GM19467 (cell line): ENCODE measurements at regions not wholly inside any gene's neighbourhood (a gene's known extent, or its start where the extent isn't known, plus 50 kb on each side); places are given as distances from the start of the nearest gene placed in this dataset.

Experiments
- ATAC-seq: cut with Tn5 transposase; IDR thresholded peaks from one replicate; pipeline ENCODE4 v1.9.1; 2021; ENCODE audit warnings: mild to moderate bottlenecking, moderate library complexity; ENCODE audit not compliant: unreplicated experiment

DNA sequence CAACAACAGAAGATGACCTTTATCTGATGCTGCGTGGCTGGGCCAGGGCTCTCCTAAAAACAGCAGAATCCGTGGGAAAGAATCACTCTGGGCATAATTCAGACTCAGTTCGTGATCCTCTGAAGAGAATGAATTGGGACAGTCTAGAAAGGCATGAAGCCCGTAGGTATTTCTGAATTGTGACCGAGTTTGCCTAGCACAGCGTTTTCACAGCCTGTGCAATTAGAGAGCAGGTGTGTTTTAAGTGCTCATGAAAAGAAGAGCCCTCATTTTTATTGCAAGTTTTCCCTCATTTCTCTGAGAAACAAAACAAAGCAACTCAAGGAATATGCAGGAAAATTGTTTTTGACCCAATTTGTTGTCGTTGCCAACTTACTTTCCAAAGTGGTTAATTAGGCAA, 366.2 kb downstream of the WDR11 start:
- no peak for ATAC-seq

DNA sequence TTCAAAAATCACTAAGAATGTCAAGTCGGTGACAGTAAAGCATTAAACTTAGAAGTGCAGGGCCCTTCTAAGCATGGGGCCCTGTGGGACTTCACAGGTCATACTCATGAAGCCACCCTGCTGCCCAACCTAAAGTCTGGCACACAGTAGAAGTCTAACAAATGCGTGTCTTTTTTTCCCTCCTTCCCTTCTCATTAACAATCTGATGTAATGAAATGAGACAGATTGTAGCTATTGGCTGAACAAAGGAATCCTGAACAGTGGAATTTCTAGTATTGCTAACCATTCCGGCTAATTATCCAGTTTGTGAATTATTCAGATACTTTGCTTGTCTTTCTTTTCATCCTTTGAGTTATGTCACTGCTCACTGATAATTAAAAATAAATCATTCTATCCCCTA, 369.9 kb downstream of the WDR11 start:
- no peak for ATAC-seq

DNA sequence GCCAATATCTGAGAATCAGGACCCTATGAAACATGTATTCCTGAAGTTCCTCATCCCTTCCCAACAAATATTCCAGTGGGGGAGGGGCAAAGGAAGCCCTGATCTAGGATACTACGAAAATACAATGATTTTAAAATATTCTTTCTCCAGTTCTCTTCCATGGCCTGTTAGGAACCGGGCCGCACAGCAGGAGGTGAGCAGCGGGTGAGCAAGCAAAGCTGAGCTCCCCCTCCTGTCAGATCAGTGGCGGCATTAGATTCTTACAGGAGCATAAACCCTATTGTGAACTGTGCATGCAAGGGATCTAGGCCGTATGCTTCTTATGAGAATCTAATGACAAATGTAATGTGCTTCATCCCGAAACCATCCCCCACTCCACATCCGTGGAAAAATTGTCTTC, 370.8 kb downstream of the WDR11 start:
- ATAC-seq: no peak

DNA sequence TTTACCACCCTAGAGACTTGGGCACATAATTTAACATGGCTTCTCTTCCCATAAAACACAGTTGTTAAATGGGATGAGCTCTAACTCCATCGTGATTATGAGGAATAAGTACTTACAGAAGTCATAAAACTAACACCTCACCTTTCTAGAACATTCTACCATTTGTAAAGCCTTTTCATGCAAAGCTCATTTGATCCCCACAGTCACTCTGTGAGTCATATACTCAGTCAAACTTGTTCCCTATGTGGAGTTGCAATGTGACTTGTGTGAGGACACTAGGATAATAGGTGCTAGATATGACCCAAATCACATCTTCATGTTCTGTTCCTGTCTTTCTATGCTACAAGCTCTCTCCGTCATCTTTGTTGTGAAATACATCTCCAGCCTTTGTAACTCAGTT, 371.7 kb downstream of the WDR11 start:
- ATAC-seq: no peak

DNA sequence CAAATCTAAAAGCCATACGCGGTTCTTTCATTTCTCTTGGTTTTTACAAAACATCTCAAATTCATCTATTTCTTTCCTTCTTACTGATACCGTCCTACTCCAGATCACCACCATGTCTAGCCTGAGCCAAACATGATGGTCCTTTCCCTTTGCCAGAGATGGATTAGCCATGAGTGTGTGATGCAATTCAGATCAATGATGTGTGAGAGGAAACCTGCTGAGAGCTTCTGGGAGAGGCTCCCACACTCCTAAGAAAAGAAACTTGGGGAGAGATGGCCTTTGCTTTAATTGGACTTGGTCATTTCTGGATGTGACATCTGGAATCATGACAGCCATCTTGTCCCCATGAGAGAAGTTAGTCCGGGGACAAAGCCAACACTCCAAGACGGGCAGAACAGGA, 367.2 kb downstream of the FGFR2 start:
- no peak for ATAC-seq

DNA sequence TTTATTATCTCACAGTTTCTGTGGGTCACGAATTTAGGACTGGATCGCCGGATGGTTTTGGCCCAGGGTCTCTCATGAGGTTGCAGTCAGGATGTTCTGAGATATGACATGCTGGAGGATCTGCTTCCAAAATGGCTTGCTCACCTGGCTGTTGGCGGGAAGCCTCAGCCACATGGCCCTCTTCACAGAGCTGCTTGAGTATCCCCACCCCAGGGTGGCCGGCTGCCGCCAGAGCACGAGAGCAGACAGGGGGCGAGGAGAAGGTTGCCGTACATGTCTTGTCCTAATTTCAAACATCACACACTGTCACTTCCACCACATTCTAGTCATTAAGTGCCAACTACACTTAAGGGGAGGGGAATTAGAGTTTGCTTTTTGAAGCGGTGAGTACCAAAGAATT, 365.8 kb downstream of the FGFR2 start:
- ATAC-seq: no peak

DNA sequence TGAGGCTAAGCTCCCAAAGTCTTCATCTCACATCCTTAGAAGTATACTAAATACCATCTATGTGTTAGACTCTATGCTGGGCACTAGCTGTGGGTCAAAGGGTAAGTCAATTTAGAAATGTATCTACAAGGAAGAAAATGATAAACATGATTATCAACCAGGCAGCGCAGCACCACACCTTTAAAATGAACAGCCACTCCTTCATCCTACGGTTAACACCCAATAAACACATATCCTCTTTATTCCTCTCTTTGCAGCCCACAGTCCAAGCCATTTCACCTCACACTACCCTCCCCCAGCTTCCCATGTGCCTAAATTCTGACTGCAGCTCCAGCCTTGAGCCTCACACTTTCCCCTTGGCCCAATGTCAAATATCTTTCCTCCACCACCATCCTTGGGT, 362.6 kb downstream of the FGFR2 start:
- no peak for ATAC-seq

DNA sequence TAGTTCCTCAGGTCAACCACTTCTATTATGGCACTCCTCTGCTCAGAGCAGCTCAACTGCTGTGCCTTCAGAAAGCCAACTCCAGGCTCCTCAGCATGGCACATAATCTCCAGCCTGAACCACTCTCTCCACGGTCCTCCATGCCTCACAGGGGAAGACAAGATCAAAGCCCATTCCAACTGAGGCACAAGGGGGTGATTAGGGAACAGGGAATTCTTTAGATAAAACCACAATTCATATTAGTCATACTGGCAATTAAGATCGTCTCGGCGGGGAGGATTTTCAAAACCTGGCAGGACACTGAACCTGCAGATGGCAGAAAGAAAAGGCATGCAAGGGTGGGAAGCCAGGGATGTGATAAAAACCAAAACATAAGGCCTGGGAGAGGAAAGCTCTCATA, 361.6 kb downstream of the FGFR2 start:
- ATAC-seq: no peak

DNA sequence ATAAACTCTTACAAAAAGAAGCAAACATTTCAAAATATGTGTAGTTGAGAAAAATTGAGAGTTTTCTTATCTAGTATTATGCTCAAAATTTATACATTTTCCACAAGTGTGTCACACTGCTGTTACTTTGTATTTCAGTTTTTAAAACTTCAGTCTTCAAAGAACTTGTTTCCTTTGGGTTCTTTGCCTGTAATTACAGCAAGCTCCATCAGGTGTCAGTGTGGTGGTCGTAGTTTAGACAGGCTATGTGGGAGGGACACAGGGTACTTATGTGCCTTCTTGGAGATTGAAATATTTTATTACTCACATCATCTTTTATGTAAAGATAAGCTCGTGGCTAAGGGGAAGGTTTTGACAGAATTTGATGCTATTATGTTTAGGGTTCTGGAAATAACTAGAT, 360.5 kb downstream of the FGFR2 start:
- ATAC-seq: no peak

DNA sequence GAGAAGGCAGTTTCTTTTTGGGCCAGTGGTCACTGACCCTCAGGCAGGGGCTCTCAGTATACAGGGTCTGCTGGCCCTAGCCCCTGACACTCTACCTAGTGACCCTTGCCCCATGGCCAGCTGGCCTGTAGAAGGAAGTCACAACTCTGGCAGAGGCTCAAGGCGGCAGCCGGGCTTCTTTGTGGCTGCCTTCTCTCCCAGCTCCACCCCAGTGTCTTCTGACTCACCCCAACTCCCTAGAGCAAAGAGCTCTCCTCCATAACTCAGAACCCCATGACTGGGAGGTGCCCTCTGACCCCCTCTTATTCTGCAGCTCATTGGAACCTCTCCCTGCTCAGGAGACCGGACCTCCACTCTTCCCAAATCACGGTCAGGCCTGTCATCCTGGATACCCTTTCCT, 358.2 kb downstream of the FGFR2 start:
- no peak for ATAC-seq

DNA sequence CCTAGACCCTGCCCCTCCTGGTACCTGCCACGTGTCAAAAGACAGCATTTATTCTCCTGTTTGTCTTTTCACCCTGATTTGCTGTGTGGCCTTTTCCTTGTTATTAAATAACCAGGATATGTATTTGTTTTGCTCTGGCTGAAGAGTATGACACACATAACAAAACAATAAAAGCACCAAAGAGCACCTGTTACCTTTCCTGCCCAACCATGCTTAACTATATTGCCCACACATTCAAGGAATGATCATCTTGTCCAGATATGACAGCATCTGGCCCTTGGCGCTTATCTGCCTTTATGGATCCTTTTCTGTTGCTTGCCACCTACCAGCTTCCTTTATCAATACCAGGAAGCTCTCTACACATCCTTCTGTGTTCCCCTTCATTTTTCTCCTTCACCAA, 357.7 kb downstream of the FGFR2 start:
- ATAC-seq: no peak

DNA sequence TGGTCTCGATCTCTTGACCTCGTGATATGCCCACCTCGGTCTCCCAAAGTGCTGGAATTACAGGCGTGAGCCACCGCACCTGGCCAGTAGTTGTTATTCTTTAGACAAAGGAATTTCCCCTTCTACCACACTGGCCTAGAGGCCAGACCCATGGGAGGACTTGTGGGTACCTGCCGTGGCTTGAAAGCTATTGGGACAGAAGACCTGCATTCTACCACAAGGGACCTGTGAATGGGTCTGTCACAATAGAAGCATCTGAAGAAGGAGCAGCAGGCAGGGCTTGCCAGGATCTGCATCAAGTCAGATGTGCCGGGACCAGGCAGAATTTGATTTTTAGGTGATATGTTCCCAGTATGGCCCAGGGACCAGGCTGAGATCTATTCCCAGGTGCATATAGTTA, 356.9 kb downstream of the FGFR2 start:
- no peak for ATAC-seq

DNA sequence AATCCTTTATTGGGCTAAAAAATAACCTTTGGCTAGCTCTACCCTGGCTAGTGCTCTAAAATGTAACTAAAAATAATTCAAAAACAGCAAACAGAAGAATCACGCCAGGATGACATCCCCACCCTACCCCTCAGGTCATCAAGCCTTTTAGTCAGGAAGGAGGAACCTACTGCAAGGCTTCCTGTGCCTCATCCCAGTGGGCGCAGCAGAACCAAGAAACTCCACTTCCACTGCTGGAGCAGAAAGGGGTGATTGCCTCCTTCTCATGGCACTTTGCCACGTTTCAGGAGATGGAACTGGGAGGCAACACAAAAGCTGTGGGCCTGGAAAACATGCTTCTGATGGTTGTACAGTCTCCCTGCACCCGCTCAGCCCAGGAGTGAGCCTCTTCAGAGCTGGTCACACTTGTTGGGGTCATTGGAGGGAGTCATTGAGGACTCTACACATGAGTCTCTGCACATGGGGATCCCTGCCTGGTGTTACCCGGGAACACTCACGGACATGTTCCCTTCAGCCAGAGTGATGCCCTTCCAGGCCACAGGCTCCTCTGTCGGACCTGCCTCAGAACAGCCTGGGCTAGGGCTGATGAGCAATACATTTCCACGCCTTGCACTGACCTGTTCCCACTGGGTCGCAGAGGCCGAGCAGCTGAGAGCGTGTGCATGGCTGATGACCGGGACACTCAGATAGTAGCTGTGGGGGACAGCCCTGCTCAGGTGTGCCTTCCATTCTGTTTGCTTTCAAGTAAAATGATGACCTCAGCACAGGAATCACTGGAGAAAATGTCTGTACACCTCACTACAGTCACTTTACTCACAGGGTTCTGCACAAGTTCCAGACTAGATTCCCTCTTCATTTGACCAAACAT, 355.3 kb downstream of the FGFR2 start:
- no peak for ATAC-seq

DNA sequence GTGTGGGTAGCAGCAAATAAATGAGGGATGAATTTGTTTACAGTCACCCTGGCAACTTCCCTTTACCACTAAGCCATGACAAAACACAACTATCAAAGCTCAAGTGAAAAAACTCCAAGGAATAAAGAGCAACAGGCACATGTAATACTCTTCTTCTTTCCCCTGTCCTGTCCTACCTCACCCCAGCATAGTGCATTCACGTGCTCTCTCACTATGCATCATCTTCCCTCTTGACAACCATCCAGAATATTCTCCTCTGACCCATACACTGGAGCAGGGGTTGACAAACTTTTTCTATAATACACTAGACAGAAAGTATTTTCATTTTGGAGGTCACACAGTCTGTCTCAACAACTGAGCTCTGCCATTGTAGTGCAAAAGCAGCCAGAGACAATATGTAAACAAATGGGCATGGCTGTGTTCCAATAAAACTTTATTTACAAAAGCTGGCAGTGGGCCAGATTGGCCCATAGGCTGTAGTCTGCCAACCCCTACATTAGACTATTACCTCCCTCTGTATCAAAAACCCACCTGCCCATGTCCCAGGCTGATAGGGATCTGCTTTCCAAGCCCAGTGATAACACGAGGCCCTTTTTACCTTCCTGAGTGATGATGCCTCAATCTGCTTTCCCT, 354.5 kb downstream of the FGFR2 start:
- ATAC-seq: no peak

DNA sequence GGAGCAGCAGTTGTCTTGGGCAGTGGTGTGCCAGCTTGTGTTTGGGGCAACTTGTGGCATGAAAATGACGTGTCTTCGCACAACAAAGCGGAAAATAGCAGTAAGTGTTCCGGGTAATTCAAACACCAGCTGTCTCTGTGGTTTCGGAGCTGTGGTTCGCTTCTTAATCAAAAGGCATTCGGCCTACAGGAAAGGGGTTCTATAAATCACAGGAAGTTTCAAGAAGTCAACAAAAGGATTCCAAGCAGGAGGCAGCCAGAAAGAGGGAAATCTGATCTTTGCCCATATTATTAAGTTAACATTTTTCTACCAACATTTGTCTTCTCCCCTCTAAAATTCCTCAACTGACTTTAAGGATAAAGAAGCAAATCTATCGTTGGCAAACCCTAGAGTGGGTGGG, 353.4 kb downstream of the FGFR2 start:
- no peak for ATAC-seq

DNA sequence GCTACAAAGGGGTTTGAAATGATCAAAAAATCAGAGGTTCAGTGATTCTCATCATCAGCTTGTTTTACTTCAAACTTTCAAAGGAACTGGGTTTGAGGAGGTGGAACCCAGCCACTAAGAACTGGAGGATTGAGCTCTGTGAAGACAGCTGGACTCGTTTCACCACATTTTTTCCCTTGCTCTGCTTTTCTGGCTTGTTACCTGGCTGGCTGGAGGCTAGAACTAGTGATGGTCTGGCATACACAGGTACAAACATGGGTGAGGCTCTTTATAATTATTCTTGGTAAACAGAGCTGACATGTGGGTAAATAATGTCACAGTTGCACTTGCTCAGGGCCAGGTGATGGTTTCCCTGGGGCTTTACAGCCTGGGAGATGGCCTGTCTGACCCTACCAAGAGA, 352.5 kb downstream of the FGFR2 start:
- ATAC-seq: no peak

DNA sequence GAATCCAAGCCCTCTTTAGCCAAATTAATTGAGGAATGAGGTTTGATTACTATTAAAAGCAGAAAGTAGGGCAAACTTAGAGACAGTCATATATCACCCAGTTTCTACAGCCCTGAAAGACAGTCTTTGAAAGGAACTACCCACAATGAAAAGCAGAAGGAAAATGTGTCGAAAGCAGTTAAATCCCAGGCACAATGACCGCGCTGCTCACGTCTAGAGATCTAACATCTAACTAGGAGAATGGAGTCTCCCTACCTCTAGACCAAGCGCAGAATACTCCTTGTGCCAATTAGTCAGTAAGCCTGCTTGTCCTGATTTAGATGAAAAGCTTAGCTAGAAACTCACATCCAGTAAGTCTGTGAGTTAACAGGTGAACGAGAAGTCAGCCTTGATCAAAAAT, 350.0 kb downstream of the FGFR2 start:
- ATAC-seq: no peak

DNA sequence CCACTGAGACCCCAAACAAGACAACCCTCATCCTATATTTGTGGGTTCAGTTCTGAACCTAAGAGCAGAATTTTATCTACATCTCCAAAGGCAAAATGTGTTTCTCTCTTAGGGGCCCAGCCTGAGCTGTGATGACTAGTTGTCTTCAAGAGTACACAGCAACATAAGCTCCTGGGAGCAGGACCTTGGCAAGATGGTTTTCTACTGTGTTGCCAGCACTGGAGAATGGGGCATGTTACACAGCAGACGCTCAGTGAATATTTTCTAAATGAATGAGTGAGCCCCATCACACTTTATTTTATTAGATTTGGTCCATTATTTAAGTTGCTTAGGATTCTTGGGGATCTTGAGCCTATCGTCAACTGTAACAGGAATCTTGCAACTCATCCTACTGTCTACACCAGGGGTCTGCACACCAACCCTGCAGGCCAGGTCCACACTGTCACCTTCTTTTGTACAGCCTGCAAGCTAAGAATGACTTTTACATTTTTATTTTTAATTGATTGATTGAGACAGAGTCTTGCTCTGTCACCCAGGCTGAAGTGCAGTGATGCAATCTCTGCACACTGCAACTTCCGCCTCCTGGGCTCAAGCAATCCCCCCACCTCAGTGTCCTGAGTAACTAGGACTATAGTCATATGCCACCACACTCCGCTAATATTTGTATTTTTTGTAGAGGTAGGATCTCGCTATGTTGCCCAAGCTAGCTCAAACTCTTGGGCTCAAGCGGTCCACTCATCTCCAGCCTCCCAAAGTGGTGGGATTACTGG, 347.1 kb downstream of the FGFR2 start:
- ATAC-seq: no peak

DNA sequence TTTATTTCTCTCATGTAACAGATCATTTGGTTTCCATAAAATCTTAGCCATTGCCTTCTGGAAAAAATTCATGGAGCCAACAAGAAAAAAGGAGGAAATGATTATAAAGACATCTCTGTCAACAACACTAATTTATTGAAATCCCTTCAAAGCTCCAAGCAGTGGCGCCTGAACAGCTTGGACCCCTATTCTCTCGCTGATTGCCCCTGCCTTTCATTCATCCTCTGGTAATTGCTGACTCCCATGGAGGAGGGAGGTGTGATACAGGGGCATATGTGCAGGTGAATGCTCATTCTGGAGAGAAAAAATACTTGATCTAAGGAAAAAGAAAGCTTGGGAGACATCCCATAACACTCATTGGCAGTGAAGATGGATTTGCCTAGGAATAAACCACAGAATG, 345.5 kb downstream of the FGFR2 start:
- no peak for ATAC-seq

DNA sequence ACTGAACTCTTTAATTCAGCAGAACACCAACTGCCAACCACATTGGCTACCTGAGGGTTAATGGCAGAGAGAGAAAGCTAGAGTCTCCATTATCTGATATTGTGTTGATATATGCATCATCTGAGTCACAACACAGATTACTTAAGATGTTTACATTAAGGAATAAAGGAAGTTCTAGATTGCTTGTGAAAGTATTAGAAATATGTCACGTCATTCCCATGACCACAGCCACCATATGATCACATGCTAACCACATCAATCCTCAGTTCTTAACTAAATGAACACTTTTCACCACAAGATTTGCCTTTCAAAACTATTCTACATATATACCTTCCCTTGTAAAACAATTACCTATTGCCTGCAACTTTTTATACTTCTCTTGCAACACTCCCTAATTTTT, 337.9 kb downstream of the FGFR2 start:
- no peak for ATAC-seq

DNA sequence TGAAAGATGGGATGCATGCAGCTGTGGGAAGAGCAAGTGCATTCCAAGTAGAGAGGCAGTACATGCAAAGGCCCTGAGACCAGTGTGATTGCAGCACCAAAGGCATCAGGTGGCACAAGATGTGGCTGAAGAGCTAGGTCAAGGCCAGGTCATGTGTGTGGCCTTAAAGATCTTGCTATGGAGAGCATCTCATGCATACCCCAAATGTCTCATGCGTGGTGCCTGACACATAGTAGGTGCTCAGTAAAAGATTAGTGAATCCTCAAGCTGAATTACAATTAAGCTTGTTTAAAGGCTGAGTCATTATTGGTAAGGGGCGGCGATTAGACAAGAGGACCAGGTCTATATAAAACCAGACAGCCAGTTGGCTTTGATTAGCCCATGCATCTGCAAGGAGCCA, 336.6 kb downstream of the FGFR2 start:
- ATAC-seq: no peak
